HEK293T (cell line): ENCODE measurements at regions not wholly inside any gene's neighbourhood (a gene's known extent, or its start where the extent isn't known, plus 50 kb on each side); places are given as distances from the start of the nearest gene placed in this dataset.

Experiments
- CTCF ChIA-PET: fragments of 350-600 bp; formaldehyde crosslinking; extraction: SDS; loops from one replicate; lab custom pipeline; 2021; ENCODE audit warnings: antibody characterized with exemption, inconsistent platforms; lab: Yijun Ruan, JAX
- POLR2A ChIA-PET: fragments of 350-600 bp; formaldehyde crosslinking; extraction: SDS; loops from one replicate; lab custom pipeline; 2020; ENCODE audit warnings: antibody characterized with exemption, inconsistent platforms; lab: Yijun Ruan, JAX
- DNase-seq: peaks from one replicate; pipeline ENCODE4 v3.0.0; 2012; ENCODE audit warnings: mixed read lengths; ENCODE audit errors: extremely low spot score
- ARNT ChIP-seq: fragments of 450-650 bp; IDR thresholded peaks from 2 replicates; pipeline ENCODE4 v1.6.1; 2017; ENCODE audit warnings: mild to moderate bottlenecking
- BHLHE40 ChIP-seq: fragments of 450-650 bp; IDR thresholded peaks from 2 replicates; pipeline ENCODE4 v1.6.1; 2016; ENCODE audit warnings: mild to moderate bottlenecking, moderate library complexity, borderline replicate concordance
- CTBP1 ChIP-seq: fragments of 450-650 bp; IDR thresholded peaks from 2 replicates; pipeline ENCODE4 v1.6.1; 2016; ENCODE audit warnings: borderline replicate concordance
- ELF4 ChIP-seq: fragments of 450-650 bp; IDR thresholded peaks from 2 replicates; pipeline ENCODE4 v1.6.1; 2017; ENCODE audit warnings: antibody characterized with exemption
- FOXA1 ChIP-seq: fragments of 450-650 bp; IDR thresholded peaks from 2 replicates; pipeline ENCODE4 v1.6.1; 2016; ENCODE audit warnings: mild to moderate bottlenecking
- FOXK2 ChIP-seq: fragments of 450-650 bp; IDR thresholded peaks from 2 replicates; pipeline ENCODE4 v1.6.1; 2016; ENCODE audit warnings: mild to moderate bottlenecking
- FOXM1 ChIP-seq: fragments of 450-650 bp; IDR thresholded peaks from 2 replicates; pipeline ENCODE4 v1.6.1; 2017; ENCODE audit warnings: mild to moderate bottlenecking, borderline replicate concordance
- HDGF ChIP-seq: fragments of 450-650 bp; IDR thresholded peaks from 2 replicates; pipeline ENCODE4 v1.6.1; 2017; ENCODE audit warnings: antibody characterized with exemption, borderline replicate concordance
- L3MBTL2 ChIP-seq: fragments of 450-650 bp; conservative IDR thresholded peaks from 2 replicates; pipeline ENCODE4 v1.6.1; 2016; ENCODE audit warnings: mild to moderate bottlenecking
- LEF1 ChIP-seq: fragments of 450-650 bp; IDR thresholded peaks from 2 replicates; pipeline ENCODE4 v1.6.1; 2017; ENCODE audit warnings: mild to moderate bottlenecking, borderline replicate concordance
- NFRKB ChIP-seq: fragments of 450-650 bp; IDR thresholded peaks from 2 replicates; pipeline ENCODE4 v1.6.1; 2016; ENCODE audit warnings: mild to moderate bottlenecking, moderate library complexity
- SP1 ChIP-seq: fragments of 450-650 bp; IDR thresholded peaks from 2 replicates; pipeline ENCODE4 v1.6.1; 2017
- SUZ12 ChIP-seq: fragments of 450-650 bp; IDR thresholded peaks from 2 replicates; pipeline ENCODE4 v1.6.1; 2016; ENCODE audit warnings: mild to moderate bottlenecking
- TARDBP ChIP-seq: fragments of 450-650 bp; IDR thresholded peaks from 2 replicates; pipeline ENCODE4 v1.6.1; 2016
- ZNF384 ChIP-seq: fragments of 450-650 bp; IDR thresholded peaks from 2 replicates; pipeline ENCODE4 v1.6.1; 2016
- TF ChIP-seq, protein P1 (sequence below): fragments of 450-650 bp; IDR thresholded peaks from 2 replicates; pipeline ENCODE4 v1.6.1; 2016

DNA sequence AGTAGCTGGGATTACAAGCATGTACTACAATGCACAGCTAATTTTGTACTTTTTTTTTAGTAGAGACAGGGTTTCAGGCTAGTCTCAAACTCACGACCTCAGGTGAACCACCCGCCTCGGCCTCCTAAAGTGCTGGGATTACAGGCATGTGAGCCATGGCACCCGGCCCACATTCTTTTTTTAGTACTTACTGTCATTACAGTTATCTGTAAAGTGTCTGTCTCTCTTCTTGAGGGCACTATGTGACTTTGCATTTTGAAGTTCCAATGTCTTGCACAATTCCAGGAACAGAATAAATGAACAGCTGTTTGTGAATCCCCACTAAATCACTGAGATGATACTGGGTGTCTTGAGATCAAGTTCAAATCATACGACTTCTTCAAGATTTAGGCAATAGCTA lies 1540.3 kb downstream of the CDH11 start:
- CTCF ChIA-PET = no interaction called here
- TF ChIP-seq, protein P1, sequence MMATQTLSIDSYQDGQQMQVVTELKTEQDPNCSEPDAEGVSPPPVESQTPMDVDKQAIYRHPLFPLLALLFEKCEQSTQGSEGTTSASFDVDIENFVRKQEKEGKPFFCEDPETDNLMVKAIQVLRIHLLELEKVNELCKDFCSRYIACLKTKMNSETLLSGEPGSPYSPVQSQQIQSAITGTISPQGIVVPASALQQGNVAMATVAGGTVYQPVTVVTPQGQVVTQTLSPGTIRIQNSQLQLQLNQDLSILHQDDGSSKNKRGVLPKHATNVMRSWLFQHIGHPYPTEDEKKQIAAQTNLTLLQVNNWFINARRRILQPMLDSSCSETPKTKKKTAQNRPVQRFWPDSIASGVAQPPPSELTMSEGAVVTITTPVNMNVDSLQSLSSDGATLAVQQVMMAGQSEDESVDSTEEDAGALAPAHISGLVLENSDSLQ = no peak
- TF ChIP-seq ARNT (no peak), BHLHE40 (no peak), FOXK2 (no peak)
- POLR2A ChIA-PET = no interaction called here
- DNase-seq = no peak

DNA sequence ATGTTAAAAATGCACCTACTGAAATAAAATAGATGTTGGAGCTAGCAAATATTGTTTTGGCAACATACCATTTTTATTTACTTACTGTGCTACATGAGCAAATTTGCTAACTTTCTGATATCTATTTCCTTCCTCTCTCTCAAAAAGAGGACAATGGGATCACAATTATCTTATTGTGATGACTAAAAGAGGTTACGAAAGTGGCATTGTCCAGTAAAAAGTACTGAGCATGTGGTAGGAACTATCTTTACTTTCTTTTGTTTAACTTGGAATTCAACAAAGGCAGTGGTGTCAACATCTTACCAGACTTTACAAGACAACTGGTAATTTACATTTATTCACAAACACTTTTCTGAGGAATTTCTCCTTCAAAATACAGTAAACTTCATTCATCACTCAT lies 1542.6 kb upstream of the CDH8 start:
- no peak for DNase-seq
- ChIA-PET CTCF (no interaction called here), POLR2A (no interaction called here)
- no peak for TF ChIP-seq SUZ12
- no peak for TF ChIP-seq SP1
- TF ChIP-seq TARDBP = no peak
- TF ChIP-seq FOXA1 = no peak
- TF ChIP-seq ARNT = no peak
- no peak for TF ChIP-seq LEF1
- no peak for TF ChIP-seq ELF4
- no peak for TF ChIP-seq FOXK2
- no peak for TF ChIP-seq HDGF
- no peak for TF ChIP-seq L3MBTL2
- no peak for TF ChIP-seq BHLHE40
- no peak for TF ChIP-seq ZNF384
- TF ChIP-seq, protein P1 = no peak
- no peak for TF ChIP-seq FOXM1

DNA sequence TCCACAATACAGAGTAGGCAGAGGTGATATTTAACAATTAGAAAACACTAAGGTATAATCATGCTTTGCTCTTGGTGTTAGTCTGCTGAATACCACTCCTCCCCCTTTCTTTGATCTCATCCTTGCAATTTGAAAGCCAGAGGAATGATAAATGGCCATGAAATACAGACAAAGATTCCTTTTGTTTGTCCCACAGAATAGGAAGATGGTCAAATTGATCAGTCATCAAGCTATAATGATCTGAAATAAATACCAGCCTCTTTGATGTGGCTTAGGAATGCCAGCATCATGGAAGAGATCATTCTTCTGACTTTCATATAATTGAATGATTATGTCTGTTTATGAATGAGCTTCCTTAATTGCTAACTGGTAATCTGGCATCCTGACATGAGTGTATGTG lies 1541.7 kb upstream of the CDH8 start:
- DNase-seq = no peak
- no peak for TF ChIP-seq TARDBP
- TF ChIP-seq, protein P1 = no peak
- no peak for TF ChIP-seq HDGF
- TF ChIP-seq ARNT = no peak
- TF ChIP-seq SP1 = no peak
- no peak for TF ChIP-seq LEF1
- ChIA-PET POLR2A (no interaction called here), CTCF (no interaction called here)

DNA sequence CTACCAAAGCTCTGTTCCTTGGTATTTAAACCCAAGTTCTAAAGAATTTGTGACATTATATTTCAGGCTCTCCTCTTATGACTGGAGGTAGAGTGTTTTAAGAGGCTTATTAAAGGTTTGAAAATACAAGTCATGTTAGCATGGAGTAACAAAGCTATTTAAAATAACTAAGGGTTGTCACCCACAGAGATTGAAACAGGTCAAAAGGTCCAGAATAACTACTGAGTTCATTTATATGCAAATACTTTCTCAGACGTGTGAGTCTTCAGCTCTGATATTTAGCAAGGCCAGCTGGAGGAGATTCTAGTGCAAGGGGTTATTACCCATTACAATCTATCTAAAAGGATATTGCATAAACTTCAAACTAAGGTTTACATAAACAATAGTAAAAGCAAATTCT lies 1538.8 kb upstream of the CDH8 start:
- ChIA-PET CTCF (no interaction called here), POLR2A (no interaction called here)
- DNase-seq = no peak
- TF ChIP-seq SP1 (no peak), BHLHE40 (no peak), ELF4 (no peak), FOXA1 (no peak), CTBP1 (no peak), ZNF384 (no peak), FOXM1 (no peak), TARDBP (no peak), L3MBTL2 (no peak), NFRKB (no peak)
- TF ChIP-seq, protein P1 = no peak

DNA sequence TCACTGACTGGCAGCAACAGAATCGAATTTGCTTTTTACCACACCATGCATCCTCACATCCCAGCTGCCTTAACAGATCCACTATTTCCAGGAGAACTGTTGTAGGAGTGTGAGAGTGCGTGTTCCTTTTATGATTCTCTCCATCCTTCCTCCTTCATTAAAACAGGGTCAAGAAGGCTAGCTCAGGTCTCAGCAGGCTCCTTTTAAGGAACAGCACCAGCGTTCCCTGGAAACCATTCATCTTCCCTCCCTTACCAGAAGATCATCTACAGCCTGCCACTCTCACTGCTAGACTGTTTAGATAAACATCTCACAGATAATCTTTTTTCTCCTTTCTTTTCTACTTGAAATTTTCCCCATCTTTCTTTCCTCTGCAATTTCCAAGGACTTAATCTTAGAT lies 1531.9 kb upstream of the CDH8 start:
- CTCF ChIA-PET = no interaction called here
- DNase-seq = no peak
- POLR2A ChIA-PET = no interaction called here
- TF ChIP-seq FOXK2 = no peak
- no peak for TF ChIP-seq LEF1
- no peak for TF ChIP-seq SUZ12
- no peak for TF ChIP-seq CTBP1
- no peak for TF ChIP-seq FOXM1
- no peak for TF ChIP-seq NFRKB
- no peak for TF ChIP-seq BHLHE40

DNA sequence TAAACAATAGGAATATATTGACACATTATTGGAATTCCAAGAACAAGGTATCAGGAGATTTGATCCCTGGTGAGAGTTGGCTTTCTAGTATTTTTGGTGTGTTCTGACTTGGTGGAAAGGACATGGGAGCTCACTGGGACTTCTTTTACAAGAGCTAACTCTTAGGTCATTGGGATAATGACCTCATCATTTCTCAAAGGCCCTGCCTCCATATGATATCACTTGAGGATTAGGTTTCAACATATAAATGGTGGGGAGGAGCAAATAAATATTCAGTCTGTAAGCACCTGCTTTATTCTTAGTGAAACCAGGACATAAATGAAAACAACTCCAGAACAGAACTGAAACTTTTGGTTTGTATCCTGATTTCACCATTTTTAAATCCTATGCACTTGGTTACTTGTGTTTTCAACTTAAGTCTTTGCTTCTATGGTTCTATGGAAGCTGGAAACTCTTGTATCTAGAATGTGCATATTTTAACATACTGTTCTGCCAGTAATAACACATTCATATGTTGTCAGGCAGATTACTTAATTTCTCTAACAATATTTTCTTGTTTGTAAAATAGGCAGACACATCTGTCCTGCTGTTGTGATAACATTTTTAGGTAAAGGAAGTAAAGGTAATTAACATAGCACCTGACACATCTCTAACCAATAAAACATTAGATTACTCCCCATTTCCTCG lies 1527.7 kb upstream of the CDH8 start:
- POLR2A ChIA-PET = no interaction called here
- TF ChIP-seq TARDBP (no peak), NFRKB (no peak), HDGF (no peak), LEF1 (no peak), ELF4 (no peak), SUZ12 (no peak), SP1 (no peak), ARNT (no peak), FOXA1 (no peak), BHLHE40 (no peak), CTBP1 (no peak), FOXM1 (no peak), L3MBTL2 (no peak), ZNF384 (no peak)
- TF ChIP-seq, protein P1 = no peak
- CTCF ChIA-PET = no interaction called here
- no peak for DNase-seq
